Duodenal mucosa (tissue), 2 donors: ENCODE measurements at regions not wholly inside any gene's neighbourhood (a gene's known extent, or its start where the extent isn't known, plus 50 kb on each side); places are given as distances from the start of the nearest gene placed in this dataset.
"Not testable (repeated sequence)": the region's sequence is repeated elsewhere in the genome, so short reads cannot be mapped to it uniquely, and the experiment has no call there.

Experiments
- H3K27ac ChIP-seq: one replicate; pipeline ENCODE4 v1.7.0; 2013; ENCODE audit warnings: low read depth, low read length
- H3K27me3 ChIP-seq, 2 donors: one replicate each; pipeline ENCODE4 v1.7.0; 2013; ENCODE audit warnings: low read length in 2 of 2, control low read depth in 1 of 2; ENCODE audit not compliant: insufficient read depth in 2 of 2, control insufficient read depth in 1 of 2
- H3K36me3 ChIP-seq, 2 donors: one replicate each; pipeline ENCODE4 v1.7.0; 2013; ENCODE audit warnings: low read length in 2 of 2, control low read depth in 1 of 2; ENCODE audit not compliant: insufficient read depth in 2 of 2, control insufficient read depth in 1 of 2
- H3K4me1 ChIP-seq, 2 donors: one replicate each; pipeline ENCODE4 v1.7.0; 2013; ENCODE audit warnings: low read length in 2 of 2, control low read depth in 1 of 2; ENCODE audit not compliant: insufficient read depth in 2 of 2, control insufficient read depth in 1 of 2
- H3K4me3 ChIP-seq, 2 donors: one replicate each; pipeline ENCODE4 v1.7.0; 2013; ENCODE audit warnings: low read length in 2 of 2, low read depth in 1 of 2
- H3K9ac ChIP-seq, 2 donors: one replicate each; pipeline ENCODE4 v1.7.0; 2013; ENCODE audit warnings: low read length in 2 of 2, low read depth in 1 of 2
- H3K9me3 ChIP-seq, 2 donors: one replicate each; pipeline ENCODE4 v1.7.0; 2013; ENCODE audit warnings: low read length in 2 of 2, control low read depth in 1 of 2; ENCODE audit not compliant: control insufficient read depth in 1 of 2

- Histone ChIP-seq H3K9me3 (peaks cover 11 to 27% of the 10 kb centered on the region in 2 donors), H3K27me3 (no peaks in the 10 kb centered on the region), H3K9ac (no peak overlapping the region), H3K27ac (no peak overlapping the region), H3K4me1 (peaks cover 0 to 8% of the 10 kb centered on the region in 2 donors), H3K36me3 (no peaks in the 10 kb centered on the region), H3K4me3 (no peak overlapping the region)
These were observed 59.4 kb upstream of the NAMPT start for GRCh38 chr7:106344211-106344610.

- not testable (repeated sequence) for H3K36me3 ChIP-seq, H3K4me3 ChIP-seq, H3K4me1 ChIP-seq, H3K9ac ChIP-seq, H3K27ac ChIP-seq, H3K27me3 ChIP-seq
- peaks cover 5 to 23% of the 10 kb centered on the region in 2 donors for H3K9me3 ChIP-seq
These were observed 57.3 kb upstream of the NAMPT start for GRCh38 chr7:106342049-106342448.

- H3K27me3 ChIP-seq, H3K27ac ChIP-seq, H3K4me3 ChIP-seq, H3K9ac ChIP-seq, H3K4me1 ChIP-seq, H3K36me3 ChIP-seq: not testable (repeated sequence)
- peaks cover 5 to 26% of the 10 kb centered on the region in 2 donors for H3K9me3 ChIP-seq
These were observed 55.4 kb upstream of the NAMPT start for GRCh38 chr7:106340247-106340596.

- H3K4me1 ChIP-seq, result no peaks in the 10 kb centered on the region
- H3K9ac ChIP-seq, result no peak overlapping the region
- H3K36me3 ChIP-seq, result no peaks in the 10 kb centered on the region
- no peak overlapping the region for H3K27ac ChIP-seq
- no peaks in the 10 kb centered on the region for H3K27me3 ChIP-seq
- H3K9me3 ChIP-seq, result peaks cover 5 to 26% of the 10 kb centered on the region in 2 donors
- no peak overlapping the region for H3K4me3 ChIP-seq
These were observed 54.9 kb upstream of the NAMPT start for GRCh38 chr7:106339513-106340246.

GRCh38 chr7:106337754-106338153, 53.0 kb upstream of the NAMPT start:
- Histone ChIP-seq H3K9ac (no peak overlapping the region), H3K27ac (no peak overlapping the region), H3K4me3 (no peak overlapping the region), H3K36me3 (no peaks in the 10 kb centered on the region), H3K4me1 (no peaks in the 10 kb centered on the region), H3K9me3 (peaks cover 5 to 23% of the 10 kb centered on the region in 2 donors), H3K27me3 (no peaks in the 10 kb centered on the region)

- H3K4me3 ChIP-seq, result no peak overlapping the region
- no peaks in the 10 kb centered on the region for H3K27me3 ChIP-seq
- no peaks in the 10 kb centered on the region for H3K4me1 ChIP-seq
- no peaks in the 10 kb centered on the region for H3K36me3 ChIP-seq
- no peak overlapping the region for H3K27ac ChIP-seq
- no peak overlapping the region for H3K9ac ChIP-seq
- peaks cover 0 to 12% of the 10 kb centered on the region in 2 donors for H3K9me3 ChIP-seq
These were observed 51.0 kb upstream of the NAMPT start for GRCh38 chr7:106335814-106336213.
